ACC112 (cell line): ENCODE measurements at regions not wholly inside any gene's neighbourhood (a gene's known extent, or its start where the extent isn't known, plus 50 kb on each side); places are given as distances from the start of the nearest gene placed in this dataset.
"Not testable (repeated sequence)": the region's sequence is repeated elsewhere in the genome, so short reads cannot be mapped to it uniquely, and the experiment has no call there.

Experiments
- H2AFZ ChIP-seq: fragments of 200-600 bp; sonication (generic); one replicate; pipeline ENCODE4 v1.6.0; 2017; ENCODE audit warnings: antibody characterized with exemption, low read length; ENCODE audit not compliant: unreplicated experiment
- H3K27ac ChIP-seq: fragments of 200-600 bp; sonication (generic); 2 replicates; pipeline ENCODE4 v1.5.1; 2014; ENCODE audit warnings: low read depth, mild to moderate bottlenecking, antibody characterized with exemption, low read length, moderate library complexity
- H3K27me3 ChIP-seq: fragments of 200-600 bp; sonication (generic); 2 replicates; pipeline ENCODE4 v1.6.1; 2014; ENCODE audit warnings: mild to moderate bottlenecking, antibody characterized with exemption, low read length, moderate library complexity, mixed read lengths; ENCODE audit not compliant: insufficient read depth
- H3K36me3 ChIP-seq: fragments of 200-600 bp; sonication (generic); 2 replicates; pipeline ENCODE4 v1.6.1; 2016; ENCODE audit warnings: mild to moderate bottlenecking, antibody characterized with exemption, low read length, moderate library complexity, mixed read lengths; ENCODE audit not compliant: insufficient read depth
- H3K4me1 ChIP-seq: fragments of 200-600 bp; sonication (generic); one replicate; pipeline ENCODE4 v1.6.1; 2016; ENCODE audit warnings: low read length, mixed read lengths; ENCODE audit not compliant: insufficient read depth, unreplicated experiment, control insufficient read depth
- H3K4me3 ChIP-seq: fragments of 200-600 bp; sonication (generic); 2 replicates; pipeline ENCODE4 v1.5.1; 2014; ENCODE audit warnings: mild to moderate bottlenecking, low read depth, low read length
- H3K79me2 ChIP-seq: fragments of 200-600 bp; sonication (generic); one replicate; pipeline ENCODE4 v1.6.0; 2016; ENCODE audit warnings: low read length; ENCODE audit not compliant: control insufficient read depth, unreplicated experiment, insufficient read depth

- H3K4me1 ChIP-seq, result no peaks in the 10 kb centered on the region
- no peak overlapping the region for H3K27ac ChIP-seq
- peaks cover 59% of the 10 kb centered on the region for H3K27me3 ChIP-seq
- no peaks in the 10 kb centered on the region for H3K36me3 ChIP-seq
- no peak overlapping the region for H3K4me3 ChIP-seq
- H2AFZ ChIP-seq, result no peak overlapping the region
- no peaks in the 10 kb centered on the region for H3K79me2 ChIP-seq
Observed at GRCh38 chr16:47872225-47872624, 283.6 kb downstream of the ABCC12 start.

- no peak overlapping the region for H3K4me3 ChIP-seq
- H2AFZ ChIP-seq, result no peak overlapping the region
- no peaks in the 10 kb centered on the region for H3K79me2 ChIP-seq
- H3K27ac ChIP-seq, result no peak overlapping the region
- H3K27me3 ChIP-seq, result peaks cover 56% of the 10 kb centered on the region
- H3K4me1 ChIP-seq, result no peaks in the 10 kb centered on the region
- no peaks in the 10 kb centered on the region for H3K36me3 ChIP-seq
Observed at GRCh38 chr16:47866423-47866822, 289.4 kb downstream of the ABCC12 start.

GRCh38 chr16:47865337-47865855, 290.4 kb downstream of the ABCC12 start:
- H3K36me3 ChIP-seq, result no peaks in the 10 kb centered on the region
- H3K27me3 ChIP-seq, result peaks cover 61% of the 10 kb centered on the region
- no peaks in the 10 kb centered on the region for H3K4me1 ChIP-seq

GRCh38 chr16:47864262-47864661, 291.5 kb downstream of the ABCC12 start:
- not testable (repeated sequence) for H3K4me3 ChIP-seq, H2AFZ ChIP-seq, H3K79me2 ChIP-seq, H3K4me1 ChIP-seq, H3K27ac ChIP-seq, H3K36me3 ChIP-seq
- peaks cover 60% of the 10 kb centered on the region for H3K27me3 ChIP-seq

More at GRCh38 chr16:47865337-47865855, 290.4 kb downstream of the ABCC12 start:
- Histone ChIP-seq H3K27ac (no peak overlapping the region), H3K4me3 (no peak overlapping the region), H3K79me2 (no peaks in the 10 kb centered on the region), H2AFZ (no peak overlapping the region)

GRCh38 chr16:47861999-47862398, 293.8 kb downstream of the ABCC12 start:
- H3K27me3 ChIP-seq, result peaks cover 70% of the 10 kb centered on the region
- H2AFZ ChIP-seq, result no peak overlapping the region
- no peak overlapping the region for H3K27ac ChIP-seq
- no peak overlapping the region for H3K4me3 ChIP-seq
- H3K4me1 ChIP-seq, result no peaks in the 10 kb centered on the region
- H3K36me3 ChIP-seq, result no peaks in the 10 kb centered on the region
- H3K79me2 ChIP-seq, result no peaks in the 10 kb centered on the region

GRCh38 chr16:47858333-47858982, 297.3 kb downstream of the ABCC12 start:
- Histone ChIP-seq H2AFZ (no peak overlapping the region), H3K4me3 (no peak overlapping the region), H3K4me1 (no peaks in the 10 kb centered on the region), H3K36me3 (no peaks in the 10 kb centered on the region), H3K27me3 (peaks cover 56% of the 10 kb centered on the region), H3K79me2 (no peaks in the 10 kb centered on the region), H3K27ac (no peak overlapping the region)

- Histone ChIP-seq H3K4me1 (no peaks in the 10 kb centered on the region), H3K4me3 (no peak overlapping the region), H3K36me3 (no peaks in the 10 kb centered on the region), H3K27me3 (peaks cover 51% of the 10 kb centered on the region), H2AFZ (no peak overlapping the region), H3K79me2 (no peaks in the 10 kb centered on the region), H3K27ac (no peak overlapping the region)
Observed at GRCh38 chr16:47855431-47855830, 300.4 kb downstream of the ABCC12 start.

GRCh38 chr16:47854737-47855136, 301.1 kb downstream of the ABCC12 start:
- Histone ChIP-seq H3K27me3 (peaks cover 58% of the 10 kb centered on the region), H2AFZ (no peak overlapping the region), H3K36me3 (no peaks in the 10 kb centered on the region)

GRCh38 chr16:47852991-47853390, 302.8 kb downstream of the ABCC12 start:
- Histone ChIP-seq H3K4me1 (no peaks in the 10 kb centered on the region), H3K36me3 (no peaks in the 10 kb centered on the region), H2AFZ (no peak overlapping the region), H3K4me3 (no peak overlapping the region), H3K79me2 (no peaks in the 10 kb centered on the region), H3K27me3 (peaks cover 56% of the 10 kb centered on the region), H3K27ac (no peak overlapping the region)

More at GRCh38 chr16:47854737-47855136, 301.1 kb downstream of the ABCC12 start:
- no peak overlapping the region for H3K27ac ChIP-seq
- no peaks in the 10 kb centered on the region for H3K4me1 ChIP-seq
- H3K79me2 ChIP-seq, result no peaks in the 10 kb centered on the region
- H3K4me3 ChIP-seq, result no peak overlapping the region

GRCh38 chr16:47851146-47851545, 304.6 kb downstream of the ABCC12 start:
- Histone ChIP-seq H3K36me3 (no peaks in the 10 kb centered on the region), H3K27me3 (peaks cover 41% of the 10 kb centered on the region), H3K27ac (no peak overlapping the region), H2AFZ (no peak overlapping the region), H3K4me3 (no peak overlapping the region), H3K4me1 (no peaks in the 10 kb centered on the region), H3K79me2 (no peaks in the 10 kb centered on the region)

- peaks cover 37% of the 10 kb centered on the region for H3K27me3 ChIP-seq
- no peak overlapping the region for H3K27ac ChIP-seq
- no peaks in the 10 kb centered on the region for H3K4me1 ChIP-seq
- no peaks in the 10 kb centered on the region for H3K79me2 ChIP-seq
- no peak overlapping the region for H2AFZ ChIP-seq
- no peak overlapping the region for H3K4me3 ChIP-seq
- no peaks in the 10 kb centered on the region for H3K36me3 ChIP-seq
Observed at GRCh38 chr16:47849736-47850135, 306.1 kb downstream of the ABCC12 start.
